ENCODE measurements at regions not wholly inside any gene's neighbourhood (a gene's known extent, or its start where the extent isn't known, plus 50 kb on each side); places are given as distances from the start of the nearest gene placed in this dataset.
"Not testable (repeated sequence)": the region's sequence is repeated elsewhere in the genome, so short reads cannot be mapped to it uniquely, and the experiment has no call there.

- no peak overlapping the region for H3K4me3 ChIP-seq (ENCODE audit: insufficient read depth, low read length)
- H3K9me3 ChIP-seq (ENCODE audit: low read depth, low read length), result peaks cover 13% of the 10 kb centered on the region
- TF ChIP-seq CTCF (IDR thresholded peaks at IDR 0.05; ENCODE audit: extremely low read depth, low read depth, low read length), result no peak
- no peaks in the 10 kb centered on the region for H3K4me1 ChIP-seq (ENCODE audit: insufficient read depth, low read length)
- no peaks in the 10 kb centered on the region for H3K79me2 ChIP-seq (ENCODE audit: insufficient read depth, low read length)
- no peak overlapping the region for H3K4me2 ChIP-seq (ENCODE audit: insufficient read depth, low read length)
- H3K27me3 ChIP-seq (ENCODE audit: insufficient read depth, low read length), result no peaks in the 10 kb centered on the region
- DNase-seq (ENCODE audit: insufficient read length, low spot score, missing footprints), result no peak
- no peaks in the 10 kb centered on the region for H4K20me1 ChIP-seq (ENCODE audit: insufficient read depth, low read length)
- no peak overlapping the region for H3K27ac ChIP-seq (ENCODE audit: low read depth, low read length)
- no peak overlapping the region for H2AFZ ChIP-seq (ENCODE audit: low read length)
- H3K36me3 ChIP-seq (ENCODE audit: insufficient read depth, low read length), result no peaks in the 10 kb centered on the region
Measured at GRCh38 chr21:23936224-23936623, 1671.1 kb downstream of the MRPL39 start.

GRCh38 chr21:23930565-23930964, 1676.7 kb downstream of the MRPL39 start:
- Histone ChIP-seq H3K4me2 (ENCODE audit: insufficient read depth, low read length) (no peak overlapping the region), H4K20me1 (ENCODE audit: insufficient read depth, low read length) (no peaks in the 10 kb centered on the region), H3K79me2 (ENCODE audit: insufficient read depth, low read length) (no peaks in the 10 kb centered on the region), H3K36me3 (ENCODE audit: insufficient read depth, low read length) (no peaks in the 10 kb centered on the region), H3K27ac (ENCODE audit: low read depth, low read length) (no peak overlapping the region), H3K9me3 (ENCODE audit: low read depth, low read length) (peaks cover 9% of the 10 kb centered on the region), H3K4me1 (ENCODE audit: insufficient read depth, low read length) (no peaks in the 10 kb centered on the region), H3K27me3 (ENCODE audit: insufficient read depth, low read length) (no peaks in the 10 kb centered on the region), H3K4me3 (ENCODE audit: insufficient read depth, low read length) (no peak overlapping the region), H2AFZ (ENCODE audit: low read length) (no peak overlapping the region)
- no peak for TF ChIP-seq CTCF (IDR thresholded peaks at IDR 0.05; ENCODE audit: extremely low read depth, low read depth, low read length)
- no peak for DNase-seq (ENCODE audit: insufficient read length, low spot score, missing footprints)

GRCh38 chr21:23926430-23926829, 1680.9 kb downstream of the MRPL39 start:
- DNase-seq (ENCODE audit: insufficient read length, low spot score, missing footprints), result not testable (repeated sequence)

GRCh38 chr21:23921670-23922418, 1685.4 kb downstream of the MRPL39 start:
- no peak for DNase-seq (ENCODE audit: insufficient read length, low spot score, missing footprints)
- H3K4me1 ChIP-seq (ENCODE audit: insufficient read depth, low read length), result no peaks in the 10 kb centered on the region
- H3K27ac ChIP-seq (ENCODE audit: low read depth, low read length), result no peak overlapping the region
- no peaks in the 10 kb centered on the region for H3K27me3 ChIP-seq (ENCODE audit: insufficient read depth, low read length)
- H3K4me3 ChIP-seq (ENCODE audit: insufficient read depth, low read length), result no peak overlapping the region
- peaks cover 4% of the 10 kb centered on the region for H3K9me3 ChIP-seq (ENCODE audit: low read depth, low read length)
- H3K36me3 ChIP-seq (ENCODE audit: insufficient read depth, low read length), result no peaks in the 10 kb centered on the region
- H3K4me2 ChIP-seq (ENCODE audit: insufficient read depth, low read length), result no peak overlapping the region
- H2AFZ ChIP-seq (ENCODE audit: low read length), result no peak overlapping the region
- H4K20me1 ChIP-seq (ENCODE audit: insufficient read depth, low read length), result no peaks in the 10 kb centered on the region
- TF ChIP-seq CTCF (IDR thresholded peaks at IDR 0.05; ENCODE audit: extremely low read depth, low read depth, low read length), result no peak
- no peaks in the 10 kb centered on the region for H3K79me2 ChIP-seq (ENCODE audit: insufficient read depth, low read length)

More at GRCh38 chr21:23926430-23926829, 1680.9 kb downstream of the MRPL39 start:
- not testable (repeated sequence) for H2AFZ ChIP-seq (ENCODE audit: low read length); H3K4me2 ChIP-seq (ENCODE audit: insufficient read depth, low read length); H4K20me1 ChIP-seq (ENCODE audit: insufficient read depth, low read length); H3K9me3 ChIP-seq (ENCODE audit: low read depth, low read length); H3K79me2 ChIP-seq (ENCODE audit: insufficient read depth, low read length); H3K27ac ChIP-seq (ENCODE audit: low read depth, low read length); H3K27me3 ChIP-seq (ENCODE audit: insufficient read depth, low read length); H3K4me1 ChIP-seq (ENCODE audit: insufficient read depth, low read length); H3K36me3 ChIP-seq (ENCODE audit: insufficient read depth, low read length); H3K4me3 ChIP-seq (ENCODE audit: insufficient read depth, low read length)
